Osteoblast (primary cell): ENCODE measurements at regions not wholly inside any gene's neighbourhood (a gene's known extent, or its start where the extent isn't known, plus 50 kb on each side); places are given as distances from the start of the nearest gene placed in this dataset.

ENCODE experiments used
- DNase-seq: peaks from one replicate; pipeline ENCODE4 v3.0.0; 2011; ENCODE audit warnings: low spot score, mixed read lengths; ENCODE audit not compliant: insufficient read length; ENCODE audit errors: missing footprints
- H2AFZ ChIP-seq: 2 replicates; pipeline ENCODE4 v1.6.0; 2011; ENCODE audit warnings: mild to moderate bottlenecking, low read length
- H3K27ac ChIP-seq: 2 replicates; pipeline ENCODE4 v1.5.1; 2011; ENCODE audit warnings: mild to moderate bottlenecking, low read depth, low read length, moderate library complexity
- H3K27me3 ChIP-seq: 2 replicates; pipeline ENCODE4 v1.6.0; 2012; ENCODE audit warnings: mild to moderate bottlenecking, control low read depth, inconsistent platforms, low read length, moderate library complexity; ENCODE audit not compliant: insufficient read depth
- H3K36me3 ChIP-seq: 2 replicates; pipeline ENCODE4 v1.5.1; 2011; ENCODE audit warnings: mild to moderate bottlenecking, low read length, control low read depth, moderate library complexity; ENCODE audit not compliant: insufficient read depth
- H3K4me1 ChIP-seq: 2 replicates; pipeline ENCODE4 v1.5.1; 2011; ENCODE audit warnings: mild to moderate bottlenecking, low read length, control low read depth, moderate library complexity; ENCODE audit not compliant: insufficient read depth
- H3K4me2 ChIP-seq: 2 replicates; pipeline ENCODE4 v1.6.0; 2011; ENCODE audit warnings: mild to moderate bottlenecking, low read length; ENCODE audit not compliant: insufficient read depth
- H3K4me3 ChIP-seq: fragments of 200-600 bp; sonication (generic); 3 replicates; pipeline ENCODE4 v1.5.1; 2012; ENCODE audit warnings: mild to moderate bottlenecking, low read length, inconsistent platforms; ENCODE audit not compliant: insufficient read depth
- H3K79me2 ChIP-seq: 2 replicates; pipeline ENCODE4 v1.6.0; 2012; ENCODE audit warnings: mild to moderate bottlenecking, low read length, control low read depth, inconsistent platforms; ENCODE audit not compliant: insufficient read depth
- H3K9me3 ChIP-seq: 2 replicates; pipeline ENCODE4 v1.5.1; 2011; ENCODE audit warnings: low read depth, low read length, control low read depth
- H4K20me1 ChIP-seq: 2 replicates; pipeline ENCODE4 v1.6.0; 2012; ENCODE audit warnings: mild to moderate bottlenecking, low read length, control low read depth; ENCODE audit not compliant: insufficient read depth
- TF ChIP-seq, protein P1 (sequence below): IDR thresholded peaks from 2 replicates; pipeline ENCODE4 v1.5.1; 2011; ENCODE audit warnings: mild to moderate bottlenecking, low read depth, low read length, moderate library complexity; ENCODE audit errors: extremely low read depth

GRCh38 chr1:30376054-30376697 is 347.2 kb downstream of the MATN1 start:
- DNase-seq, result no peak
- no peaks in the 10 kb centered on the region for H3K9me3 ChIP-seq
- no peaks in the 10 kb centered on the region for H3K79me2 ChIP-seq
- no peak overlapping the region for H3K27ac ChIP-seq
- no peaks in the 10 kb centered on the region for H4K20me1 ChIP-seq
- TF ChIP-seq, protein P1, sequence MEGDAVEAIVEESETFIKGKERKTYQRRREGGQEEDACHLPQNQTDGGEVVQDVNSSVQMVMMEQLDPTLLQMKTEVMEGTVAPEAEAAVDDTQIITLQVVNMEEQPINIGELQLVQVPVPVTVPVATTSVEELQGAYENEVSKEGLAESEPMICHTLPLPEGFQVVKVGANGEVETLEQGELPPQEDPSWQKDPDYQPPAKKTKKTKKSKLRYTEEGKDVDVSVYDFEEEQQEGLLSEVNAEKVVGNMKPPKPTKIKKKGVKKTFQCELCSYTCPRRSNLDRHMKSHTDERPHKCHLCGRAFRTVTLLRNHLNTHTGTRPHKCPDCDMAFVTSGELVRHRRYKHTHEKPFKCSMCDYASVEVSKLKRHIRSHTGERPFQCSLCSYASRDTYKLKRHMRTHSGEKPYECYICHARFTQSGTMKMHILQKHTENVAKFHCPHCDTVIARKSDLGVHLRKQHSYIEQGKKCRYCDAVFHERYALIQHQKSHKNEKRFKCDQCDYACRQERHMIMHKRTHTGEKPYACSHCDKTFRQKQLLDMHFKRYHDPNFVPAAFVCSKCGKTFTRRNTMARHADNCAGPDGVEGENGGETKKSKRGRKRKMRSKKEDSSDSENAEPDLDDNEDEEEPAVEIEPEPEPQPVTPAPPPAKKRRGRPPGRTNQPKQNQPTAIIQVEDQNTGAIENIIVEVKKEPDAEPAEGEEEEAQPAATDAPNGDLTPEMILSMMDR, result no peak
- no peak overlapping the region for H3K4me2 ChIP-seq
- no peak overlapping the region for H3K4me3 ChIP-seq
- H3K4me1 ChIP-seq, result peaks cover 21% of the 10 kb centered on the region
- no peaks in the 10 kb centered on the region for H3K36me3 ChIP-seq
- no peak overlapping the region for H2AFZ ChIP-seq
- H3K27me3 ChIP-seq, result peaks cover 3% of the 10 kb centered on the region

- no peak overlapping the region for H3K4me2 ChIP-seq
- TF ChIP-seq, protein P1, result no peak
- no peak for DNase-seq
- no peaks in the 10 kb centered on the region for H3K79me2 ChIP-seq
- H3K4me3 ChIP-seq, result no peak overlapping the region
- H3K36me3 ChIP-seq, result no peaks in the 10 kb centered on the region
- no peaks in the 10 kb centered on the region for H3K9me3 ChIP-seq
- H3K27me3 ChIP-seq, result peaks cover 3% of the 10 kb centered on the region
- peaks cover 20% of the 10 kb centered on the region for H3K4me1 ChIP-seq
- no peak overlapping the region for H2AFZ ChIP-seq
- H4K20me1 ChIP-seq, result no peaks in the 10 kb centered on the region
- no peak overlapping the region for H3K27ac ChIP-seq
Measured at GRCh38 chr1:30375156-30375555, 348.2 kb downstream of the MATN1 start.

DNA sequence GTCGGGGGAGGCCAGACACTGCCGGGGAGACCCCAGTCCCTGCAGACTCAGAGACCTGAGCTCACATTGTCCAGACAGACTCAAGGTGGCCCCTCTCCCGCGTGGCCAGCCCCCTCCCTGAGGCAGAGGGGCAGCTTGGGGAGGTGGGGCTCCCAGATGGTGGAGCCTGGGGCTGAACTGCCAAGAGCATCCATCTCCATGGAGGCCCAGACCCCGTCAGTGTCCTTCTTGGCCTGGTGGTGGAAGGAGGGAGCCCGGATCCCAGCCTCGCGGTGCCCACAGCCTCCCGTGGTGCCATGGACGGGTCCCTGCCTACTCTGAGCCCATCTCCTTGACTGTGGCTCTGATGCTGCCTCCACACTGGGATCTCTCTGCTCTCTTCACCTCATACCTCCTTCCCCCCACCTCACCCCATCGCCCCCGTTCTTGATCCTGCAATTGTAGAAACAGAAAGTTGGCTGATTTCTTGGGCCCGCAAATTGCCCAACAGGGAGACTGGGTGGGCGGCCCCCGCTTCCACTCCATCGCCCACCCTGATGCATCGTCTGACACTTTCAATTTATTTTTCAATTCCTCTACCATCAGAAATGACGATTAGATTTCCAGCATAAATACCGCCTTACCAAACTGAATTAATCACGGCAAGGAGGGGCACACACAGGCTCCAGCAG is 348.9 kb downstream of the MATN1 start:
- H3K27ac ChIP-seq, result no peak overlapping the region
- peaks cover 3% of the 10 kb centered on the region for H3K27me3 ChIP-seq
- TF ChIP-seq, protein P1, result no peak
- no peaks in the 10 kb centered on the region for H4K20me1 ChIP-seq
- no peak overlapping the region for H3K4me3 ChIP-seq
- H3K4me2 ChIP-seq, result no peak overlapping the region
- H3K36me3 ChIP-seq, result no peaks in the 10 kb centered on the region
- no peak for DNase-seq
- no peak overlapping the region for H2AFZ ChIP-seq
- no peaks in the 10 kb centered on the region for H3K9me3 ChIP-seq
- no peaks in the 10 kb centered on the region for H3K79me2 ChIP-seq
- H3K4me1 ChIP-seq, result peaks cover 14% of the 10 kb centered on the region

DNA sequence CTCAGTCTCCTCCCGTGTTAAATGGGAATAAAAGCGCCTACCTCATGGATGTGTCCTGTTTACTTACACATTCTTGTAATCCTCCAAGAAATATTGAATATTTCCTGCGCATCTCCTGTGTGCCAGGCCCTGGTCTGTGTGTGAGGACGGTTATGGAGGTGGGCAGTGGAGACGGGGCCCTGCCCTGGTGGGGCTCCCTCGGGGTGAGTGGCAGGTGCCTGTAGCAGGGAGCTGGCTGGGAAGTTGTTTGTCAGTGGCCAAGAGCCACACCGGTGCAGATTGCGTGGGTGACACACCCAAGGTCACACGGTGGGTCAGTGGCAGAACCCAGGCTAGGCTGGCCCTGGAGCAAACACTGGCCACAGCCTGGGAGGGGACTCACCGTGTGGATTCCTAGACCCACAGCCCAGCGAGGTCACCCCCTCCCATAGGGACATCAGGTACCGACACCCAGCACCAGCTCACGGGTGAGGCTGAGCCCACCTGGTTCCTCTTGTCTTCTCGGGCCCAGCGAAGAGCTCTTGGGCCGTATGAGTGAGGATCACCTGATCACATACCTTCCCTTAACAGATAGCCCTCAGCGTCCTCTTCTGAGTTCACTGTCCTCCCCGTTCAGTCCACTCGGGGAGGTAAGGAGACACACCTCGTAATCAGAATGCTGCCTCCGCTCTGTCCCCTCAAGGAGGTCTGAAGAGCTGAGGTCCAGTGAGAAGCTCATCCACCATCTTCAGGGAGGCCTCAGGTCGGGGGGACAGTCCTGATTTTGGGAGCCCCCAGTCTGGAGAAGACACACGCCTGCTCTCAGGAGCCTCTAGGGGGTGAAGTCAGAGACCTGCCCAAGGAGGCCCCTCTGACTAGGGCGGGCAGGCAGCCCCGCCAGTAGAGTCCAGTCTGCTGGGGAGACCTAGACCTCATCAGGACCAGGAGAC is 349.6 kb downstream of the MATN1 start:
- TF ChIP-seq, protein P1, result no peak
- H3K79me2 ChIP-seq, result no peaks in the 10 kb centered on the region

More for the DNA sequence above, 349.6 kb downstream of the MATN1 start:
- Histone ChIP-seq H3K9me3 (no peaks in the 10 kb centered on the region), H3K27me3 (peaks cover 3% of the 10 kb centered on the region), H4K20me1 (no peaks in the 10 kb centered on the region), H3K4me1 (peaks cover 6% of the 10 kb centered on the region), H3K36me3 (no peaks in the 10 kb centered on the region), H3K4me2 (no peak overlapping the region), H3K4me3 (no peak overlapping the region), H3K27ac (no peak overlapping the region), H2AFZ (no peak overlapping the region)
- peak; percentile 60 for DNase-seq
